ENCODE measurements at regions not wholly inside any gene's neighbourhood (a gene's known extent, or its start where the extent isn't known, plus 50 kb on each side); places are given as distances from the start of the nearest gene placed in this dataset.

DNA sequence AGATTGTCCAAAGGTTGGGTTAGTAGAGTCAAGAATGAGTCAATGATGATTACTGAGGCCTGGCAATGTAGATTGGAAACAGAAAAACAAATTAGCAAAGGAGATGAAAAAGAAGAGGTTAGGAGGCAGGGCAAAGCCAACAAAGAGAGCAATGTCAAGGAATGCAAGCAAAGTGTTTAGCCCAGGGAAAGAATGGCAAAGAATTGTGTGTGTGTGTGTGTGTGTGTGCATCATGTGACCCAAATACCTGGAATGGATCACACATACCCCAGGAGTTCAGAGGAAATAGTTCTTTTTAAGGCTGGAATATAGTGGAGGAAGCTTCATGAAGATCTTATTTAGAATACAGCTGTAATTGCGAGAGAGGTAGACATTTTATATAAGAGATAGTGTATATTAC, 831.7 kb upstream of the ARPP21 start:
- TF ChIP-seq POLR2AphosphoS5 (IDR thresholded peaks at IDR 0.05; ENCODE audit: low read depth): no peak
- TF ChIP-seq, protein P1, sequence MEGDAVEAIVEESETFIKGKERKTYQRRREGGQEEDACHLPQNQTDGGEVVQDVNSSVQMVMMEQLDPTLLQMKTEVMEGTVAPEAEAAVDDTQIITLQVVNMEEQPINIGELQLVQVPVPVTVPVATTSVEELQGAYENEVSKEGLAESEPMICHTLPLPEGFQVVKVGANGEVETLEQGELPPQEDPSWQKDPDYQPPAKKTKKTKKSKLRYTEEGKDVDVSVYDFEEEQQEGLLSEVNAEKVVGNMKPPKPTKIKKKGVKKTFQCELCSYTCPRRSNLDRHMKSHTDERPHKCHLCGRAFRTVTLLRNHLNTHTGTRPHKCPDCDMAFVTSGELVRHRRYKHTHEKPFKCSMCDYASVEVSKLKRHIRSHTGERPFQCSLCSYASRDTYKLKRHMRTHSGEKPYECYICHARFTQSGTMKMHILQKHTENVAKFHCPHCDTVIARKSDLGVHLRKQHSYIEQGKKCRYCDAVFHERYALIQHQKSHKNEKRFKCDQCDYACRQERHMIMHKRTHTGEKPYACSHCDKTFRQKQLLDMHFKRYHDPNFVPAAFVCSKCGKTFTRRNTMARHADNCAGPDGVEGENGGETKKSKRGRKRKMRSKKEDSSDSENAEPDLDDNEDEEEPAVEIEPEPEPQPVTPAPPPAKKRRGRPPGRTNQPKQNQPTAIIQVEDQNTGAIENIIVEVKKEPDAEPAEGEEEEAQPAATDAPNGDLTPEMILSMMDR (conservative IDR thresholded peaks at IDR 0.05; ENCODE audit: low read depth in 2 of 2): no peak
- TF ChIP-seq EZH2 (IDR thresholded peaks at IDR 0.05; ENCODE audit: low read depth, unreplicated experiment): no peak
- no peak for TF ChIP-seq EZH2phosphoT487 (IDR thresholded peaks at IDR 0.05; ENCODE audit: unreplicated experiment)
- TF ChIP-seq, protein P2, sequence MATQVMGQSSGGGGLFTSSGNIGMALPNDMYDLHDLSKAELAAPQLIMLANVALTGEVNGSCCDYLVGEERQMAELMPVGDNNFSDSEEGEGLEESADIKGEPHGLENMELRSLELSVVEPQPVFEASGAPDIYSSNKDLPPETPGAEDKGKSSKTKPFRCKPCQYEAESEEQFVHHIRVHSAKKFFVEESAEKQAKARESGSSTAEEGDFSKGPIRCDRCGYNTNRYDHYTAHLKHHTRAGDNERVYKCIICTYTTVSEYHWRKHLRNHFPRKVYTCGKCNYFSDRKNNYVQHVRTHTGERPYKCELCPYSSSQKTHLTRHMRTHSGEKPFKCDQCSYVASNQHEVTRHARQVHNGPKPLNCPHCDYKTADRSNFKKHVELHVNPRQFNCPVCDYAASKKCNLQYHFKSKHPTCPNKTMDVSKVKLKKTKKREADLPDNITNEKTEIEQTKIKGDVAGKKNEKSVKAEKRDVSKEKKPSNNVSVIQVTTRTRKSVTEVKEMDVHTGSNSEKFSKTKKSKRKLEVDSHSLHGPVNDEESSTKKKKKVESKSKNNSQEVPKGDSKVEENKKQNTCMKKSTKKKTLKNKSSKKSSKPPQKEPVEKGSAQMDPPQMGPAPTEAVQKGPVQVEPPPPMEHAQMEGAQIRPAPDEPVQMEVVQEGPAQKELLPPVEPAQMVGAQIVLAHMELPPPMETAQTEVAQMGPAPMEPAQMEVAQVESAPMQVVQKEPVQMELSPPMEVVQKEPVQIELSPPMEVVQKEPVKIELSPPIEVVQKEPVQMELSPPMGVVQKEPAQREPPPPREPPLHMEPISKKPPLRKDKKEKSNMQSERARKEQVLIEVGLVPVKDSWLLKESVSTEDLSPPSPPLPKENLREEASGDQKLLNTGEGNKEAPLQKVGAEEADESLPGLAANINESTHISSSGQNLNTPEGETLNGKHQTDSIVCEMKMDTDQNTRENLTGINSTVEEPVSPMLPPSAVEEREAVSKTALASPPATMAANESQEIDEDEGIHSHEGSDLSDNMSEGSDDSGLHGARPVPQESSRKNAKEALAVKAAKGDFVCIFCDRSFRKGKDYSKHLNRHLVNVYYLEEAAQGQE (IDR thresholded peaks at IDR 0.05; ENCODE audit: unreplicated experiment): no peak

Data from GM23338 (cell line).